Memory B cell (primary cell): ENCODE measurements at regions not wholly inside any gene's neighbourhood (a gene's known extent, or its start where the extent isn't known, plus 50 kb on each side); places are given as distances from the start of the nearest gene placed in this dataset.
"Not testable (repeated sequence)": the region's sequence is repeated elsewhere in the genome, so short reads cannot be mapped to it uniquely, and the experiment has no call there.

ENCODE experiments used
- ATAC-seq: fragments of 150-1000 bp; cut with Tn5 transposase; 2 replicates; pipeline ENCODE4 v1.10.0; 2021; ENCODE audit warnings: low read depth, mild to moderate bottlenecking, moderate library complexity
- DNase-seq, 2 donors: peaks; one replicate each; pipeline ENCODE4 v3.0.0; 2022; ENCODE audit warnings: low spot score in 2 of 2
- H3K27ac Mint-ChIP-seq: one replicate; pipeline ENCODE4 v1.8.0; 2022; ENCODE audit warnings: mild to moderate bottlenecking, moderate library complexity, mixed read lengths
- H3K27me3 Mint-ChIP-seq: one replicate; pipeline ENCODE4 v1.8.0; 2022; ENCODE audit warnings: mixed read lengths
- H3K36me3 Mint-ChIP-seq: one replicate; pipeline ENCODE4 v1.8.0; 2022; ENCODE audit warnings: mild to moderate bottlenecking, mixed read lengths
- H3K4me1 Mint-ChIP-seq: one replicate; pipeline ENCODE4 v1.8.0; 2022; ENCODE audit warnings: mixed read lengths
- H3K4me3 Mint-ChIP-seq: one replicate; pipeline ENCODE4 v1.8.0; 2022; ENCODE audit warnings: mild to moderate bottlenecking, moderate library complexity, mixed read lengths
- H3K9me3 Mint-ChIP-seq: one replicate; pipeline ENCODE4 v1.8.0; 2022; ENCODE audit warnings: mixed read lengths

DNA sequence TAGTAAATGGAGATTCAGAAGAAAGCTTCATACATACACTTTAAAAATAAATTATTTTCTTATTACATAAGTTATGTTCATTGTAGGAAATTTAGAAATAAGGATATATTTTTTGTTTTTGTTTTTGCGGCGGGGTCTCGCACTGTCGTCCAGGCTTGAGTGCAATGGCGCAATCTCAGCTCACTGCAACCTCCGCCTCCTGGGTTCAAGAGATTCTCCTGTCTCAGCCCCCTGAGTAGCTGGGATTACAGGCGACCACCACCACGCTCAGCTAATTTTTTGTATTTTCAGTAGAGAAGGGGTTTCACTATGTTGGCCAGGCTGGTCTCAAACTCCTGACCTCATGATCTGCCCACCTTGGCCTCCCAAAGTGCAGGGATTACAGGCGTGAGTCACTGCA, 71.7 kb upstream of the TSC22D2 start:
- H3K36me3 Mint-ChIP-seq, DNase-seq, H3K27me3 Mint-ChIP-seq, H3K4me3 Mint-ChIP-seq, ATAC-seq, H3K27ac Mint-ChIP-seq, H3K4me1 Mint-ChIP-seq, H3K9me3 Mint-ChIP-seq: not testable (repeated sequence)

DNA sequence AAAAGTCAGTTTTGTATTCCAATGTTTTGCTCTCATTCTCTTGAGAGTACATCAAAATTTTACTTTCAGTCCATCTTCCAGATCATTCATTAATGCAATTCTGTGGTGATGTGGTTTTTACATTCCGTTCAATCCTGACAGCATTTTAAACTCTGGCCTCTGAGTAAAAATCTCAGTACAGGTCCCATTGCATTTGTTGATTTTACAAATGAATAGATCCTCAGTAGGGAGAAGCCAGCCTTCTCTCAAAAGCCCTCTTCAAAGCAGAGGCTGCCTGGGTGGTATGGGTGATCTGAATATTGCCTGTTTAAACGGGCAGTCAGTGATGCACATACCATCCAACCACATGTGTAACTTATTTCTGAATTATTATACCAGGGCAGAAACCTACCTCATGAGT, 72.5 kb upstream of the TSC22D2 start:
- peaks cover 3% of the 10 kb centered on the region for H3K4me1 Mint-ChIP-seq
- H3K9me3 Mint-ChIP-seq = no peaks in the 10 kb centered on the region
- H3K4me3 Mint-ChIP-seq = no peak overlapping the region
- H3K36me3 Mint-ChIP-seq = peaks cover 2% of the 10 kb centered on the region
- DNase-seq = no peak
- ATAC-seq = no peak
- H3K27me3 Mint-ChIP-seq = peaks cover 6% of the 10 kb centered on the region
- H3K27ac Mint-ChIP-seq = no peak overlapping the region

DNA sequence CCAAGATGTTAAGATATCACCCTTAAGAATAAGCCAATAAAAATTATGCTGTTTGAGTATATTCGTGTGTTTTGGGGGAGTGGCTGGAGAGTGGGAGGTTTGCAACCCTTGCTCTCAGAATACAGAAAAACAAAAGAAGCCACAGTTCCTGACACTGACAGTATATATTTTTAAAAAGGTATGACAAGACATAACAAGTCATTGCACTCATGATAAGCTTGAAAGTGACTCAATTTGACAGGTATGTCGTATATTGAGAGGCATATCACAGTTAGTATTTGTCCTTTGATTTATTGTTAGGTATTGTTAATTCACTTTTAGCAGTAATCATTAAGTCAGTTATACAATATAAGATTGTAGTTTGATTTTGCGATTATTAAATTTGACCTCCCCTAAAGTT, 73.1 kb upstream of the TSC22D2 start:
- ATAC-seq = no peak
- Mint-ChIP-seq H3K27ac (no peak overlapping the region), H3K9me3 (no peaks in the 10 kb centered on the region), H3K36me3 (peaks cover 2% of the 10 kb centered on the region), H3K27me3 (peaks cover 8% of the 10 kb centered on the region), H3K4me1 (peaks cover 3% of the 10 kb centered on the region), H3K4me3 (no peak overlapping the region)
- no peak for DNase-seq

DNA sequence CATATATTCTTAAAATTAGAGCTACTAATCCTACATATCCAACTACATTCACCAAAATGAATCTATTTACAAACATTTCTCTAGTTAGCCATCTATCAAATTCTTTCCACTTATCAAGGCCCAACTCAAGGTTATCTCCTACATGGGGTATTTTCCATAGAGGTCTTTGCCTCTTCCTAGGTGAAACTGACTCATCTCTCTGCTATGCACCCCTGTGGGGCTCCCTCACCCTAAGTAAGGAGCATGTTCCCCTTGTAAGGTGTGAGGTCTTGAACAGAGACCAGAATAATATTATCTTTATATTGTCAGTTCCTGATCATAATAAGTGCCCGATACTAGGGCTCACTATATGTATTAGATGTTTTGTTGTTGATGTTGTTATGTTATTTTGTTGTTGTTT, 74.6 kb upstream of the TSC22D2 start:
- no peak for ATAC-seq
- no peak overlapping the region for H3K4me3 Mint-ChIP-seq
- H3K9me3 Mint-ChIP-seq = no peaks in the 10 kb centered on the region
- H3K27me3 Mint-ChIP-seq = peaks cover 6% of the 10 kb centered on the region
- no peak for DNase-seq
- H3K27ac Mint-ChIP-seq = no peak overlapping the region
- peaks cover 2% of the 10 kb centered on the region for H3K36me3 Mint-ChIP-seq
- H3K4me1 Mint-ChIP-seq = peaks cover 3% of the 10 kb centered on the region

DNA sequence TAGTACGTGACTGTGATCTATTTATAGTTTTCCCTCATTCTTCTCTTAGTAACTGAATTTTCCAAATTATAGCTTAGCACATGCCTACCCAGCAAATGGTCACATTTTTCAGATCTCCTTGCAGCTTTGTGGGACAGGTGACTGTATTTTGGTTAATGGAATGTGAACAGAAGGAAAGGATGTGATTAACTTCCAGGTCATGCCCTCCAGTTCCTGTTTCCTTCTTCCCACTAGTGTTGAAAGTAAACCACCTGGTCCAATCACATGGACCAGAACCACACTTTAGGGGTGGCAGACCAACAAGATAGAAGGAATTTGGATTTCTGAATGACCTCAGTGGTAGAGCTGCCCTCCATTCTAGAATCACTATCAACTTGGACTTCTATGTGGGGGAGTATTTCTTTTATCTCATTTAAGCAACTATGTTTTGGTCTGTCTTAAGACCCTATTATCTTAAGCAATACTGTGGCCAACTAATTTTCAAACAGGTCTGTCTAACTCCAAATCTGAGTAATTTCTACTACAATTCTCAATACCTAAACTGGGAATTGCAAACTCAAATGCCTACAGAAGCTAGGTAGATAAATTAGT, 76.0 kb upstream of the TSC22D2 start:
- Mint-ChIP-seq H3K27me3 (peaks cover 9% of the 10 kb centered on the region), H3K4me3 (no peak overlapping the region), H3K4me1 (peaks cover 3% of the 10 kb centered on the region), H3K9me3 (no peaks in the 10 kb centered on the region), H3K36me3 (no peaks in the 10 kb centered on the region), H3K27ac (no peak overlapping the region)
- DNase-seq (no peak), ATAC-seq (no peak)

DNA sequence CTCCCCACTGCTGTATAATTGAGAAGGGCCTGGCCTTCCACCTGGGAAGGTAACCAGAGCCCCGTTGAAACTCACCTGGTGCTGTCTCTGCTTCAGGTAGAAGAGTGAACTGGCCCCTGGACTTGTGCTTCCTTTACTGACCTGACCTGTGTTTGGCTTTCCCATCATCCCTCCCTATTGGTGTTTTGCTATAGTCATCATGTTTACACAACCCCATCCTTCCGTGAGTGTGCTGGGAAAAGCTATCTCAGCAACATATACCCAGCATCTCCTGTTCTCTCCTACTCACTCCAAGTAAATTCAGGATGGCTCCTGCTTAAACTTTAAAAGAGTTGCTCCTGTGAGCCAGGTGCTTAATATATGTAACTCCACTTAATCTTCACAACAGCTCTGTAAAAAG, 77.2 kb upstream of the TSC22D2 start:
- Mint-ChIP-seq H3K4me1 (peaks cover 3% of the 10 kb centered on the region), H3K9me3 (no peaks in the 10 kb centered on the region)

DNA sequence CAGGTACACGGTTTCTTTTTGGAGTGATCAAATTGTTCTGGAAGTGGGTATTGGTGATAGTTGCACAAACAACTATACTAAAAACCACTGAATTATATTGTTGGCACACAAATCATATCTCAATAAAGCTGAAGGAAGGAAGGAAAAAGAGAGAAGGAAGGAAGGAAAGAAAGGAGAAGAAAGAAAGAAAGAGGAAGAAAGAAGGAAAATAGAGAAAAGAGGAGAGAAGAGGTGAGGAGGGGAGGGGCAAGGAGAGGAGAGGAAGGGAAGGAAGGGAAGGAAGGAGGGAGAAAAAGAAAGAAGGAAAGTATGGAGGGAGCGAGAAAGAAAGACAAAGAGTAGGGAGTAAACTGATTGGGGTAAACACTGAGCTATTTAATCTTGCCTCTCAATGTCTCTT, 77.9 kb upstream of the TSC22D2 start:
- no peak for DNase-seq
- Mint-ChIP-seq H3K4me3 (no peak overlapping the region), H3K36me3 (no peaks in the 10 kb centered on the region), H3K9me3 (no peaks in the 10 kb centered on the region), H3K27me3 (peaks cover 10% of the 10 kb centered on the region), H3K4me1 (peaks cover 3% of the 10 kb centered on the region), H3K27ac (no peak overlapping the region)
- no peak for ATAC-seq

More for the DNA sequence above, 77.2 kb upstream of the TSC22D2 start:
- H3K27me3 Mint-ChIP-seq = peaks cover 6% of the 10 kb centered on the region
- H3K4me3 Mint-ChIP-seq = no peak overlapping the region
- DNase-seq (no peak), ATAC-seq (no peak)
- H3K36me3 Mint-ChIP-seq = no peaks in the 10 kb centered on the region
- H3K27ac Mint-ChIP-seq = no peak overlapping the region

DNA sequence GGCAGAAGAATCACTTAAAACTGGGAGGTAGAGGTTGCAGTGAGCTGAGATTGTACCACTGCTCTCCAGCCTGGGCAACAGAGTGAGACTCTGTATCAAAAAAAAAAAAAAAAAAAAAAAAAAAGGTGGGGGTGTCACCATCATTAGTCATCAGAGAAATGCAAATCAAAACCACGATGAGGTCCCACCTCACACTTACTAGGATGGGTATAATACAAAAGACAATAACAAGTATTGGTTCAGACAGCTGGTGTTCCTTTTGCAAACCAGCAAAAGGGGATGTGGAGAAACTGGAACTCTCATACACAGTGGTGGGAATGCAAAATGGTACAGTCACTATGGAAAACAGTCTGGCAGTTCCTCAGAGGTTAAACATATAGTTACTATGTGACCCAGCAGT, 78.7 kb upstream of the TSC22D2 start:
- H3K27ac Mint-ChIP-seq = no peak overlapping the region
- peaks cover 3% of the 10 kb centered on the region for H3K4me1 Mint-ChIP-seq
- no peak for DNase-seq
- no peak for ATAC-seq
- peaks cover 12% of the 10 kb centered on the region for H3K27me3 Mint-ChIP-seq
- no peaks in the 10 kb centered on the region for H3K36me3 Mint-ChIP-seq
- H3K9me3 Mint-ChIP-seq = no peaks in the 10 kb centered on the region
- H3K4me3 Mint-ChIP-seq = no peak overlapping the region

DNA sequence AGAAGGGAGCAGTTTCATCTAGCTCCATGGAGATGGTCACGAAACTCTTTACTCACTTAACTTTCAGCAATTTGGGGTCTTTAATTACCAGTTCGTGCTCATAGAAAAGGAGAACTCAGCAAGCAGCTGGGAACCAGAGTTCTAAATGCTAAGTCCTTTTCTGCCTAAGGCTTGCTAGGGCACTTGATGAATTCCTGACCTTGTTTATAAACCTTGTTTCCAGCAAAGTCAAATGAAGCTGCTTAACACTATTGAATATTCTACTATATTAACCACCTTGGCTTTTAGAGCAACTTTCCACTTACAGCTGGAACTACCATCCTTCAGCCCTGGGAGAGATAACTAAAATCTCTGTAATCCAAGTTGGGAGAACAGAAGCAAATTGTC, 79.5 kb upstream of the TSC22D2 start:
- Mint-ChIP-seq H3K4me1 (peaks cover 3% of the 10 kb centered on the region), H3K9me3 (no peaks in the 10 kb centered on the region), H3K27me3 (peaks cover 10% of the 10 kb centered on the region), H3K36me3 (no peaks in the 10 kb centered on the region), H3K4me3 (no peak overlapping the region), H3K27ac (no peak overlapping the region)
- DNase-seq (no peak), ATAC-seq (no peak)

DNA sequence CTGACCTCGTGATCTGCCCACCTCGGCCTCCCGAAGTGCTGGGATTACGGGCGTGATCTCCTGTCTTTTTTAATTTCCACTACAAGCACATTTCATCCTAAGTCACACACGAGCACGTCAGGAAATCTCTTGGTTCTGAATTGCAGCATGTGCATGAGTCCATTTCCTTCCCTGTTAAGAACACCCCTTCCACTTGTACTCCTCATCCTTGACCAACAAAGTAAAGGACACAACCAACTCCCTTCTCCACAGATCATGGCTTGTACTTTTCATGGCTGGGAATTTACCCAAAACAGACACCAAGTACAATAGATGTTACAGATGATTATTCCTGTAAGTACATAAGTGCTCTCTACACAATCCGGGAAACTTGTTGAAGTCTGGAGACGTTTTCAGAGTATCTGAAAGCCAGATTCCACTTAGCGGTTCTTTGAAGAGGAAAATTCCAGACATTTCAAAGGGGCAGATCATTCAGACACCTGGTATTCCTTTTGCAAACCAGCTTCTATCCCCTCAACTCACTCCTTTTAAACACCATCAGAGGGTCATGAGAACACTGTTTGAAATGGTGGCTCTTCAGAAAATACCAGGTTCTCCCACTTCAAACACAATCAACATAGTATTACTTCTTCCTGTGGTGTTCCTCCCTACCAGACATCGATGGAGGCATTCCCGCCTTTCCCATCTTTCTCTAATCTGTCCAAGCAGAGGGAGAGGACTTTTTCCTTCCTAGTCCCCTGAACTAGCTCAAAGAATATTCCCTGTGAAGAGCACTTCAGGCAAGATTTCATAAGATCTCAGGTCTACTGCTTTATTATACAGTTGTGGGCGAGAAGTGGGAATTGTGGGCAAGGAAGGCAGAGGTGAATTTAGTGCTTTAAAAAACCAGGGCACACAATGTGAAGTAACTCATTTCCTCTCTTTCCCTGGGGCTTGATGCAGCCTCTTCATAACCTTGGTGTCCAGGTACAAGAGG, 80.1 kb upstream of the TSC22D2 start:
- no peaks in the 10 kb centered on the region for H3K36me3 Mint-ChIP-seq
- peaks cover 10% of the 10 kb centered on the region for H3K27me3 Mint-ChIP-seq
- H3K4me3 Mint-ChIP-seq = no peak overlapping the region
- no peak for DNase-seq
- peaks cover 3% of the 10 kb centered on the region for H3K4me1 Mint-ChIP-seq
- H3K9me3 Mint-ChIP-seq = no peaks in the 10 kb centered on the region
- H3K27ac Mint-ChIP-seq = no peak overlapping the region
- ATAC-seq = no peak

DNA sequence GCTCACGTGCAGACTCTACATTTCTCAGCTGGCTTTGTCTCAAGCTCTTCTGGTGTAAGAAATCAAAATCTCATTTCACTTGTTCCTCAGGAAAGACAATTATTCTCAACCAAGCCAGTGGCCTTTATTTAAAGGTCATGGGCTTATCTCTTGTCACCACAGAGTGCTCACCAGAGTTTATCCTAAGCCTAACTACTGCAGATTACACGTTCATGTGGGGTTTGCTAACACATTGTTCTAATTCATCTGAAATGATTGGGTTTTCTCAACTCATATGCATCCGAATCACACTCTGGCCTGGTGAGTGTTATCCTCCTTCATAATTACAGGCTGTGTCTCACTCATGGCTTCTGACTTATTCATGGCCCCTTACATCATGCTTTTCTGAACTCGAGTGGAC, 83.3 kb upstream of the TSC22D2 start:
- no peak overlapping the region for H3K4me3 Mint-ChIP-seq
- no peaks in the 10 kb centered on the region for H3K36me3 Mint-ChIP-seq
- ATAC-seq (no peak), DNase-seq (no peak)
- peaks cover 3% of the 10 kb centered on the region for H3K4me1 Mint-ChIP-seq
- peaks cover 2% of the 10 kb centered on the region for H3K9me3 Mint-ChIP-seq
- peaks cover 8% of the 10 kb centered on the region for H3K27me3 Mint-ChIP-seq
- H3K27ac Mint-ChIP-seq = no peak overlapping the region

DNA sequence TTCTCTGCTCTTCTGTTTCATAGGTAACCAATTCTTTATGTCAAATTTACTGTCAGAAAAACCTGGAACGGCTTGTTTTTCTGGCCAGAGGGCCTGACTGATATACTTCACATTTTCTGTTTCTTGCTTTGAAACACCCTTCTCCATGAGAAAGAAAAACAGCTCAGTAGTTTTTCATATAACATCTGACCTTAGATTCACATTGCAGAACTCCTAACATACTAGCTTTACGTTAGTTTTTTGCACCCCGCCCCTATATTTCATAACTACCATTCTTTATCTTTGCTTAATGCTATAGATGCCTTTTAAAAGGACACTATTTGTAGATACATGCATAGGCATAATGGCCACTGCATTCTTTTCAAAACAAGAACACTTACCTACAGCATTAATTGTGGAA, 83.9 kb upstream of the TSC22D2 start:
- Mint-ChIP-seq H3K36me3 (no peaks in the 10 kb centered on the region), H3K4me3 (no peak overlapping the region), H3K27me3 (peaks cover 8% of the 10 kb centered on the region), H3K9me3 (peaks cover 2% of the 10 kb centered on the region), H3K4me1 (peaks cover 3% of the 10 kb centered on the region), H3K27ac (no peak overlapping the region)
- no peak for ATAC-seq
- DNase-seq = no peak

DNA sequence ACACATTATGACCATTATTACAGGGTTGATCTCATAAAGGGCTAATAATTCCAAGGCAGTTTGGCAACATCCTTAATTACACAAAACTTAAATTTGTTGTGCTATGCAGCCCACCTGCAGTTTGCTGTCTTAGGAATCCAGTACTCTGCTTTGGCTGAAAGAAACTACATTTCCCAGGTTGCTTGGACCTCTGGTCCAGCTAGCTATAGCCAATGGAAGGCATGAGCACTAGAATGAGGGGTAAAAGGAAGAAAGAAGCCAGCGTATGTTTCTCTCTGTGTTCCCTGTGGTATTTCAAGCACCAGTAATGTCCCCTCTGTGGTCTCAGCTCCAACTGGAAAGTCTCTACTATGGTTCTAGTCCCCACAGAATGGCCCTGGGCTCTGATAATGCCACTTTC, 84.3 kb upstream of the TSC22D2 start:
- peaks cover 2% of the 10 kb centered on the region for H3K9me3 Mint-ChIP-seq
- H3K36me3 Mint-ChIP-seq = no peaks in the 10 kb centered on the region
- H3K4me1 Mint-ChIP-seq = peaks cover 3% of the 10 kb centered on the region
- ATAC-seq = no peak
- no peak for DNase-seq
- peaks cover 8% of the 10 kb centered on the region for H3K27me3 Mint-ChIP-seq
- no peak overlapping the region for H3K4me3 Mint-ChIP-seq
- H3K27ac Mint-ChIP-seq = no peak overlapping the region

DNA sequence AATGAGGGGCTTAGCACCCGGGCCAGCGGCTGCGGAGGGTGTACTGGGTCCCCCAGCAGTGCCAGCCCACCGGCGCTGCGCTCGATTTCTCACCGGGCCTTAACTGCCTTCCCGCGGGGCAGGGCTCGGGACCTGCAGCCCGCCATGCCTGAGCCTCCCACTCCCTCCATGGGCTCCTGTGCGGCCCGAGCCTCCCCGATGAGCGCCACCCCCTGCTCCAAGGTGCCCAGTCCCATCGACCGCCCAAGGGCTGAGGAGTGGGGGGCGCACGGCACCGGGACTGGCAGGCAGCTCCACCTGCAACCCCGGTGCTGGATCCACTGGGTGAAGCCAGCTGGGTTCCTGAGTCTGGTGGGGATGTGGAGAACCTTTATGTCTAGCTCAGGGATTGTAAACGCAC, 85.0 kb upstream of the TSC22D2 start:
- H3K36me3 Mint-ChIP-seq, DNase-seq, H3K9me3 Mint-ChIP-seq, H3K27ac Mint-ChIP-seq, ATAC-seq, H3K27me3 Mint-ChIP-seq, H3K4me1 Mint-ChIP-seq, H3K4me3 Mint-ChIP-seq: not testable (repeated sequence)

DNA sequence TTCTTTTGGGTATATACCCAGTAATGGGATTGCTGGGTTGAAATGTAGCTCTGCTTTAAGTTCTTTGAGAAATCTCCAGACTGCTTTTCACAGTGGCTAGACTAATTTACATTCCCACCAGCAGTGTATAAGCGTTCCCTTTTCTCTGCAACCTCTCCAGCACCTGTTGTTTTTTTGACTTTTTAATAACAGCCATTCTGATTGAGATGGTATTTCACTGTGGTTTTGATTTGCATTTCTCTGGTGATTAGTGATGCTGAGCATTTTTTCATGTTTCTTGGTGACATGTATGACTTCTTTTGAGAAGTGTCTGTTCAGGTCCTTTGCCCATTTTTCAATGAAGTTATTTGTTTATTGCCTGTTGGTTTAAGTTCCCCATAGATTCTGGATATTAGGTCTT, 87.1 kb upstream of the TSC22D2 start:
- ATAC-seq, H3K36me3 Mint-ChIP-seq: not testable (repeated sequence)

More for the DNA sequence above, 87.1 kb upstream of the TSC22D2 start:
- H3K27me3 Mint-ChIP-seq, H3K9me3 Mint-ChIP-seq, DNase-seq, H3K27ac Mint-ChIP-seq, H3K4me3 Mint-ChIP-seq, H3K4me1 Mint-ChIP-seq: not testable (repeated sequence)
